Ovary (tissue), 7 donors: ENCODE measurements at regions not wholly inside any gene's neighbourhood (a gene's known extent, or its start where the extent isn't known, plus 50 kb on each side); places are given as distances from the start of the nearest gene placed in this dataset.

Experiments used
- DNase-seq, 5 donors: peaks; one replicate each; pipeline ENCODE4 v3.0.0-alpha.2; 2019 to 2020
- H3K27ac ChIP-seq, 2 donors: fragments of 200-600 bp; one replicate each; pipeline versions ENCODE4 v1.5.1 to v1.8.0; 2019 to 2022
- H3K27me3 ChIP-seq: fragments of 200-600 bp; one replicate; pipeline ENCODE4 v1.8.0; 2022
- H3K36me3 ChIP-seq: fragments of 200-600 bp; sonication (generic); one replicate; pipeline ENCODE4 v1.5.1; 2019
- H3K4me1 ChIP-seq: one replicate; pipeline ENCODE4 v1.8.1; 2013; ENCODE audit warnings: mild to moderate bottlenecking, moderate library complexity; ENCODE audit not compliant: insufficient read depth
- H3K4me3 ChIP-seq: fragments of 200-600 bp; sonication (generic); one replicate; pipeline ENCODE4 v1.5.1; 2017
- H3K9me3 ChIP-seq, 2 donors: fragments of 200-600 bp in 1 of 2; sonication (generic) in 1 of 2; one replicate each; pipeline versions ENCODE4 v1.5.1 to v1.8.1; 2013 to 2019; ENCODE audit warnings: mild to moderate bottlenecking in 1 of 2, moderate library complexity in 1 of 2
- CTCF ChIP-seq, 3 donors: fragments of 450-650 bp in 2 of 3; fragments of 200-600 bp in 1 of 3; IDR thresholded peaks; one replicate each; pipeline versions ENCODE4 v1.5.1 to v1.8.0; 2016 to 2022; ENCODE audit warnings: antibody characterized with exemption in 3 of 3, mild to moderate bottlenecking in 1 of 3
- EP300 ChIP-seq: sonication (generic); formaldehyde crosslinking; IDR thresholded peaks from one replicate; pipeline ENCODE4 v1.6.1; 2017; ENCODE audit warnings: antibody characterized with exemption
- POLR2A ChIP-seq: fragments of 450-650 bp; IDR thresholded peaks from one replicate; pipeline ENCODE4 v1.6.1; 2017; ENCODE audit warnings: antibody characterized with exemption, mild to moderate bottlenecking, moderate library complexity
- WGBS, 3 donors: extraction: QIAGEN DNeasy Blood & Tissue Kit in 1 of 3; methylation state at CpG; one replicate each; pipeline versions ENCODE4 v1.1.5 to v1.1.7; 2013 to 2017; 5-methylcytosine and 5-hydroxymethylcytosine counted together
- intact Hi-C, 4 donors: fragments of 100-400 bp; cut with DNase I; formaldehyde crosslinking; loops; one replicate each; pipeline versions ENCODE4 v1.11.0 to v1.15.1; 2022 to 2023
- donor health status: DM: no; HTN: no; CAD: no; lungs with moderate emphysema.
- donor health status: DM: no; HTN: no; CAD: no.
- donor health status: Bipolar disorder and iron deficiency.
- donor health status: DM: no; HTN: no; CAD: no.
- donor health status: DM: yes; HTN: yes; CAD: no.

GRCh38 chr3:87426918-87427317 lies 150.5 kb upstream of the POU1F1 start:
- intact Hi-C loops, result no loop called here
- no peak for DNase-seq
- Histone ChIP-seq H3K36me3 (no peaks in the 10 kb centered on the region), H3K27ac (no peak overlapping the region), H3K9me3 (no peaks in the 10 kb centered on the region), H3K4me1 (no peaks in the 10 kb centered on the region), H3K27me3 (no peaks in the 10 kb centered on the region), H3K4me3 (no peak overlapping the region)
- no peak for TF ChIP-seq CTCF (IDR thresholded peaks at IDR 0.05)
- no peak for TF ChIP-seq EP300
- TF ChIP-seq POLR2A, result no peak
- WGBS, 3 donors, result 51 to 68% (median 56%) methylated on average over 2 of the region's 2 CpGs

GRCh38 chr3:87425056-87425455 lies 148.7 kb upstream of the POU1F1 start:
- 74 to 83% (median 76%) methylated on average over 3 of the region's 3 CpGs for WGBS, 3 donors
- no peak for DNase-seq
- H3K4me1 ChIP-seq, result no peaks in the 10 kb centered on the region
- no peaks in the 10 kb centered on the region for H3K36me3 ChIP-seq
- H3K9me3 ChIP-seq, result no peaks in the 10 kb centered on the region
- no peak overlapping the region for H3K4me3 ChIP-seq
- TF ChIP-seq EP300, result no peak
- no peak for TF ChIP-seq POLR2A
- no peak for TF ChIP-seq CTCF (IDR thresholded peaks at IDR 0.05)
- no peak overlapping the region for H3K27ac ChIP-seq
- intact Hi-C loops, result no loop called here
- H3K27me3 ChIP-seq, result no peaks in the 10 kb centered on the region

DNA sequence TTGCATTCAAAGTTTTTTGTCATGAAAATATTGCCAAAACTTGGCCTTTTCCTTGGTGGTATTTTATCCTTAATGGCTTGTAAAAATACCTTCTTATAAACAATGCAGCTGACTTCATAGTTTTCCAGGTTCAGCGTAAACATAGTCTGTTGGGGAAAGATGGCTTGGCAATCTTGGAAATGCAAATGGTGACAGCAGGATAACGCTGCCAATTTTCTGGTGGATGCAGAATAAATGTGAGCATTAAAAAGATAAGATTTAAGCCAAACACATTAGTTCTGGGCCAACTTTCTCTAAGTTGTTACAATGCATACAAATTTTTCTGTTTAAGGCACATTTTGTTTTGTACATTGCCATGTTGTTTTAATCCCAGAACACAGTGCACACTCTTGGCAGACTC lies 147.0 kb upstream of the POU1F1 start:
- intact Hi-C loops, result no loop called here
- Histone ChIP-seq H3K9me3 (no peaks in the 10 kb centered on the region), H3K4me3 (no peak overlapping the region), H3K36me3 (no peaks in the 10 kb centered on the region), H3K27me3 (no peaks in the 10 kb centered on the region), H3K27ac (no peak overlapping the region), H3K4me1 (no peaks in the 10 kb centered on the region)
- no peak for DNase-seq
- WGBS, 3 donors, result 76 to 87% (median 84%) methylated on average over 2 of the region's 2 CpGs
- TF ChIP-seq EP300, result no peak
- no peak for TF ChIP-seq POLR2A

DNA sequence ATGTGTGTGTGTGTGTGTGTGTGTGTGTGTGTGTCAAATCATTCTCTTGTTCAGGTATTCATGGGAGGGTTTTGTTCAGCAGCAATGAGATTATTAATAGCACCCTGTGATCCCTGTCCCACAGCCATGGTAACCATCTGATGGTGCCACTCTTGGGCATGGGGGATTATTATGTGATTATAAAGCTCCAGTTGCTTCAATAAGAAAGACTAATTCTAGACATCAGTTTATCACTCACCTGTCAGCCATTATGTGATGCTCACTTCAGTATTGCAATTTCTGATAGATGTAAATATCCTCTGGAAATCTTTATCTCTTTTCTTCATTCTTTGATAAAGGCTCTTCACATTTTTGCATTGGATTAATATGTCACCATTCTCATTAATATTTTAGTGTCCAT lies 145.9 kb upstream of the POU1F1 start:
- Histone ChIP-seq H3K9me3 (no peaks in the 10 kb centered on the region), H3K36me3 (no peaks in the 10 kb centered on the region), H3K27ac (no peak overlapping the region), H3K27me3 (no peaks in the 10 kb centered on the region), H3K4me1 (no peaks in the 10 kb centered on the region), H3K4me3 (no peak overlapping the region)
- intact Hi-C loops, result no loop called here
- no peak for DNase-seq
- TF ChIP-seq CTCF (IDR thresholded peaks at IDR 0.05) (no peak), POLR2A (no peak), EP300 (no peak)

DNA sequence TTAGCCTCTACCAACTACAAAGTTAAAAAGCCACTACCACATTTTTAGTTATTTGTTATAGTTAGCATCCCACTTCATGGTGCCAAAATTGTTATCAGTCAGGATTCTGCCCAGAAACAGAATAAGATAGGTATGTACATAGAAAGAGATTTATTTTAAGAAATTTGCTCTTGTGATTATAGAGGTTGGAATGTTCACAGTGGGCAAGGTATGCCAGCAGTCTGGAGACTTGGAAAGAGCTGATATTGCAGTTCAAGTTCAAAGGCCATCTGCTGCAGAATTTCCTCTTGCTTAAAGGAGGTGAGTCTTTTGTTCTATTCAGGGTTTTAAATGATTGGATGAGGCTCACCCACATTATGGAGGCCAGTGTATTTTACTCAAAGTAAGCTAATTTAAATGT lies 143.8 kb upstream of the POU1F1 start:
- intact Hi-C loops, result no loop called here

More for the DNA sequence above, 143.8 kb upstream of the POU1F1 start:
- Histone ChIP-seq H3K36me3 (no peaks in the 10 kb centered on the region), H3K4me3 (no peak overlapping the region), H3K4me1 (no peaks in the 10 kb centered on the region), H3K9me3 (no peaks in the 10 kb centered on the region), H3K27me3 (no peaks in the 10 kb centered on the region), H3K27ac (no peak overlapping the region)
- no peak for DNase-seq
- no peak for TF ChIP-seq CTCF (IDR thresholded peaks at IDR 0.05)
- TF ChIP-seq POLR2A, result no peak
- no peak for TF ChIP-seq EP300
